ENCODE measurements at regions not wholly inside any gene's neighbourhood (a gene's known extent, or its start where the extent isn't known, plus 50 kb on each side); places are given as distances from the start of the nearest gene placed in this dataset.

DNA sequence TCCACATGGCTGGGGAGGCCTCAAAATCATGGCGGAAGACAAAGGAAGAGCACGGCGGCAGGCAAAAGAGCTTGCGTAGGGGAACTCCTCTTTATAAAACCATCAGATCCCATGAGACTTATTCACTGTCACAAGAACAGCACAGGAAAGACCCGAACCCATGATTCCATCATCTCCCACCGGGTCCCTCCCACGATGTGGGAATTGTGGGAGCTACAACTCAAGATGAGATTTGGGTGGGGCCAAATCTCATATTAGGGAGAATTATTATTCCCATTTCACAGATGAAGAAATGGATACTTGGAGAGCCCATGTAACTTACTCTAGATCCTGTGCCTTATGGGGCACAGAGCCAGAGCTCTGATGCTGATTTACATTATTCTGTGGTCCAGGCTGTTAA, 322.6 kb downstream of the PCNX1 start:
- no peak for TF ChIP-seq CTCF (IDR thresholded peaks at IDR 0.05)
- ATAC-seq (ENCODE audit: low FRiP score) = no peak
- no peak for DNase-seq (ENCODE audit: low spot score)

GRCh38 chr14:71230897-71231296, 323.6 kb downstream of the PCNX1 start:
- DNase-seq (ENCODE audit: low spot score) = no peak
- TF ChIP-seq CTCF (IDR thresholded peaks at IDR 0.05) = no peak
- ATAC-seq (ENCODE audit: low FRiP score) = no peak

DNA sequence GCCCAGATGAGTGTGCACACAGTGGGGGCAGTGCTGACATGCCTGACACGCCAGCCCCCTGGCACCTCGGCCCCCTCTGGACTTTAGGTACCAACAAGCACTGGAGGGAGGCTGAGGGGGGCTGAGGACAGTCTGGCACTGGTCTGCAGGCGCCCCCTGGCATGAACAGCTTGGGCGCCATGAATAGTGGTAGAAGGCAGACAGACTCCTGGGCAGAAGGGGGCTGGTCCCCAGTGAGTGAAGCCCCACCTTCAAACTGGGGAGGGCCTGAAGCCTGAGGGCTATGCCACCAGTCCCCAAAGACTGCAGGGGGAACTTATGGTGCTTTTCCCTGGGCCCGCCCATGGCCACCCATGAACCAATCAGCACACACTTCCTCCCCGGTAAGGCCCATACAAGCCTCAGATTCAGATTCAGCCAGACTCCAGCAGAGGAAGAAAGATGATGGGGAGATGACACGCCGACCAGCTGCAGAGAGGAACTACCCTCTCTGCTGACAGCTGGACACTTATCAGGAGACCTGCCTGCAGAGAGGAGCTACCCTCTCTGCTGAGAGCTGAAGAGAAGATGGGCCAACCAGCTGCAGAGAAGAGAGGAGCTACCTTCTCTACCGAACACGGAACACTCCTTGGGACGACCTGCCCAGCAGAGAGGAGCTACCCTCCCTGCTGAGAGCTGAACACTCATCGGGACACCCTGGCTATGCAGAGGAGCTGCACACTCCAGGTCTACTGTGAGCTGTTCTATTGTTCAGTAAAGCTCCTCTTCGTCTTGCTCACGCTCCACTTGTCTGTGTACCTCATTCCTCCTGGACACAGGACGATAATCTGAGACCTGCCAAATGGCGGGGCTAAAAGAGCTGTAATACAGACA, 324.5 kb downstream of the PCNX1 start:
- ATAC-seq (ENCODE audit: low FRiP score) (no peak), DNase-seq (ENCODE audit: low spot score) (no peak)
- no peak for TF ChIP-seq CTCF (IDR thresholded peaks at IDR 0.05)

GRCh38 chr14:71232506-71232905, 325.2 kb downstream of the PCNX1 start:
- ATAC-seq (ENCODE audit: low FRiP score) (no peak), DNase-seq (ENCODE audit: low spot score) (no peak)
- TF ChIP-seq CTCF (IDR thresholded peaks at IDR 0.05) = no peak

DNA sequence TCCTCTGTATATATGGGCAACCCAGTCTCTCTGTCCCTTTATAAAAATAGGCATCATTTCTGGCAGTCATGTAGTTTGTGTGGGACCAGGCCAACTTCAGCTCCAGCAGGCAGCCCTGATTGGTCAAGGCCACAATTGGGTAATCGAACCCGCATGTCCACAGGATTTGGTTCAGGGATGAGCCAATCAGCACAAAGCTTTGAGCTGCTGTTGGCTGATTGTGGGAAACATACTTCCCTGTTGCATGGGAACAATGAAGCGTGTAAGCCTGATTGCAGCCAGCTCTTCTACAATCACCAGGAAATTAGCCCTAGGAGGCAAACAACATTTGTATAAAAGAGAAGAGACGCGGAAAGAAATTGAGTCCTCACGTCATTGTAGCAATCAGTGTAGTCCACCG, 328.6 kb downstream of the PCNX1 start:
- no peak for DNase-seq (ENCODE audit: low spot score)
- ATAC-seq (ENCODE audit: low FRiP score) = no peak
- no peak for TF ChIP-seq CTCF (IDR thresholded peaks at IDR 0.05)

DNA sequence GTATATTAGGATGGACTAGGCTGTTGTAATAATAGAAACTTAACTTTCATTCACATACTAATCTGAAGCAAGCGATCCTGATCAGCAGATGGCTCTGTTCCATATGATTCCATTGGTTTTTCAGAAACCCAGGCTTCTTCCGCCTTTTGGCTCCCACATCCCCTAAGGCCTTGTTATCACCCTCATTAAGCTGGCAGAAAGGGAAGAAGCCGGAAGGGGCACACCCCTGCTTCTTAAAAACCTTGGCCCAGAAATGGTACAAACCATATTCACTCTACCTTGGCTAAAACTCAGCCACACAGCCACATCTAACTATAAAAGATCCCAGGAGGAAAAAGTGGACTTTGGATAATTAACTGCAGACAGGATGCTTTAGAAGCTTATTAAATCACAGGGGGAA, 329.2 kb downstream of the PCNX1 start:
- DNase-seq (ENCODE audit: low spot score) = no peak
- no peak for TF ChIP-seq CTCF (IDR thresholded peaks at IDR 0.05)
- no peak for ATAC-seq (ENCODE audit: low FRiP score)

- DNase-seq (ENCODE audit: low spot score) (no peak), ATAC-seq (ENCODE audit: low FRiP score) (no peak)
- no peak for TF ChIP-seq CTCF (IDR thresholded peaks at IDR 0.05)
These were observed 330.3 kb downstream of the PCNX1 start for GRCh38 chr14:71237556-71237955.
